ENCODE measurements at regions not wholly inside any gene's neighbourhood (a gene's known extent, or its start where the extent isn't known, plus 50 kb on each side); places are given as distances from the start of the nearest gene placed in this dataset.

- TF ChIP-seq CTCF (IDR thresholded peaks at IDR 0.05) (no peak), POLR2AphosphoS5 (IDR thresholded peaks at IDR 0.05) (no peak), POLR2A (IDR thresholded peaks at IDR 0.05) (no peak)
Measured at GRCh38 chr4:156052116-156052515, 98.5 kb upstream of the CTSO start.

Measured in prostate gland (tissue), 2 donors.